GOT3 (cell line): ENCODE measurements at regions not wholly inside any gene's neighbourhood (a gene's known extent, or its start where the extent isn't known, plus 50 kb on each side); places are given as distances from the start of the nearest gene placed in this dataset.

Experiments used
- DNase-seq: peaks from one replicate; lab custom pipeline; 2025; ENCODE audit warnings: mixed read lengths; lab: John Stamatoyannopoulos, UW

DNA sequence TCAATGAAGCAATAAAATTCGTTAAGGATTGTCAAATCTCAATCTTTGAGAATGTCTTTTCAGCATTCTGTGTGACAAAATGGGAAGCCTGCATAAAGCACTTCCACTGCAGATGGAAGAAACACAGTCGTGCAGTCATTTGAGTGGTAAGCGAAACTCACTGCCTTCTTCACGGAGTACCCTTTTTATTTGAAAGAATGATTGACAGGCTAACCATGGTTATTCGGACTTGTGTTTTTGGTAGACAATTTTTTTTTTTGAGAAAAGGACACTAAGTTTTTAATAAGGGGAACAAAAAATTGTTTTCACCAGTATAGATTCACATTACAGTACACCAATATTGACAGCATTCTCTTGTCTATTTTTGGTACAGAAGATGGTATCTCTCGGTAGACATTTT, 86.9 kb upstream of the MSX1 start:
- DNase-seq, result no peak

DNA sequence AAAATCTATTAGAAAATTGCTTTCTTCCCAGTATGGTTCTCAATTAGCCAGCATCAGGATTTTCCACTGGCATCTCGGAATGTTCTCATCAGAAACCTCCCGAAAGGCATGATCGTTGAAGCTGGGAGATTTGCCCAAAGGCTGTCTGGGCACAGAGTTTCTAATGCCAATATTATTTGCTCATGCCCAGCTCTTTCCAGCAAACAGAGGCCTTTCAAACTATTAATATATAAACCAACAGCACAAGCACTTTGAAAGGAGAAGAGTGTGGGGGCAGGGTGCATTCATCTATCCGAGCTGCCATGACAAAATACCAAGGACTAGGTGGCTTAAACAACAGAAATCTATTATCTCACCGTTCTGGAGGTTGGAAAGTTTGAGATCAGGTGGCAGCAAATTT, 88.3 kb upstream of the MSX1 start:
- no peak for DNase-seq

DNA sequence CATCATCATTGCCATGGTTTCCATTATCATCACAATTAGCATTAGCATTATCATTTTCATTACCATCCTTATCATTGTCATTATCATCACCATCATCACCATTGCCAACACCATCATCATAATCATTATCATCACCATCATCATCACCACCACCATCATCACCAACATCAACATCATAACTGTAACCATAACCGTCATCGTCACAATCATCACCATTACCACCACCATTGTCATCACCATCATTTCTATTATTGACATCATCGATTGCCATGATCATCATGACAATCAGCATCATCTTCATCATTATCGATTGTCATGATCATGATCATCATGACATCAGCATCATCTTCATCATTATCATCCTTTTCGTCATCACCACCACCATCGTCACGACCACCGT, 88.9 kb upstream of the MSX1 start:
- no peak for DNase-seq

DNA sequence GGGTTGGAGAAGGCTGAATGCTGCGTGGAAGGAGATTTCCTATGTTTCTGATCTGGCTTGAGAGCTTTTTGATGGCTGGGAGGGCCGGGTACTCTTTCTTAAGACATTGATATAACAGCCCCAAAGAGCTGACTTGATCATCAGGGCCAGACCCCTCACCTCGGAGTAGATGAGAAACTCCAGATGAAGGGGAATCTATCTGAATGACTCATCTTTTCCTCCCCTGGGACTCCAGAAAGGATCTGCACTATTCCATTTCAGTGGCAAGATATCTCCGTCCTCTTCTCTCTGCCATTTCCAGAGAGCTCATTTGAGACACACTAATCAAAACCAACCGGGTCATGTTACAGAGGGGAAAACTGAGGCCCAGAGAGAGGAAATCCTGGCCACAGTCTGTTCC, 92.9 kb upstream of the MSX1 start:
- DNase-seq, result no peak

DNA sequence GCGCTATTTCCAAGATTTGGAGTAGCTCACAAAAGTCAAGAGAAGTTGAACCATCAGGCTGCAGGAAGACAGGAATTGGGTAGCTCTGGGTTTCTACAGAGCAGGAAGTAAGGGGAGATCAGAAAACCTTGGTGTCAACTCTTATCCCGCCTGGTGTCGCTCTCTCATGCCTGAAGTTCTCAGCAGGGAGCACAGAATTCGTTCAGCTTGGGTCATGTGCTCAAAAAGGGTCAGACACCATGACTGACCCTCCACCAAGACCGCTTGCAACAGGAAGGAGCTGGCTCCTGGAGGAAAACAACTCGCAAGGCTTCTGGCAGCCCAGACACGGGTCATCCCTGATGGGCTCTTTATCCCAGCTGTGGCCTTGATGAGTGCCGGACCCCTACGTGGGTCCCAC, 93.7 kb upstream of the MSX1 start:
- DNase-seq, result no peak

- DNase-seq, result no peak
Measured at GRCh38 chr4:4764558-4764905, 94.9 kb upstream of the MSX1 start.

DNA sequence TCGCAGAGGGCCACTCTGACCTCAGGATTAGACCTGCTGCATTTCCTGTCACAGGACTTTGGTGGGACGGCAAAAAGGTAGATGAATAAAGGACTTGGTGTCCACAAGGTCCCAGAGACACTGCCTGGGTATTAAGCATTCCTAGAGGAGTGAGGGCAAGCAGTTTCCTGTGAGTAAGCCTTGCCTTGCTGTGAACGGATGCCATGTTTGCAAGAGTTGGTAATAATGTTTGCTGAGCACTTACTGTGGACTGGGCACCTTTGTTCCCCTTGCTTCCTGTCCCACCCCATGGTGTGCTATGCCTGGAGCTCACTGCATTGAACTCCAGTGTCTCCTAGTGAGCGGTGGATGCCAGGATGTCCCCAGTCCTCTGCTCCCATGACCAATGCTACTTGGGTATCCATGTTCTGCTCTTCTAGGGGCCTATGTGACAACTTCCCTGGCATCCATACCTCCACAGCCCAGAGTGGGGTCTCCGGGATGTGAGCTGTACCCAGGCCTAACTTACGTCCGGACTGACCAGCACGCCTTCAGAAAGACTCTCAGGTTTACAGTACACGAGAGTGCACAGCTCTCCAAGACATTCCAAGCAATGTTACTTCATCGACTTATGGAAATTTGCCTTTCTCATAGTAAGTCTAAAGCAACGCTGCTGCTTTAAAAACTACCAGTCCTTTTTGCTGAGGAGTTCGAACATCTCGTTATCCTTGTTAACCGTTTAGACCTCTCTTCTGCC, 95.5 kb upstream of the MSX1 start:
- no peak for DNase-seq

DNA sequence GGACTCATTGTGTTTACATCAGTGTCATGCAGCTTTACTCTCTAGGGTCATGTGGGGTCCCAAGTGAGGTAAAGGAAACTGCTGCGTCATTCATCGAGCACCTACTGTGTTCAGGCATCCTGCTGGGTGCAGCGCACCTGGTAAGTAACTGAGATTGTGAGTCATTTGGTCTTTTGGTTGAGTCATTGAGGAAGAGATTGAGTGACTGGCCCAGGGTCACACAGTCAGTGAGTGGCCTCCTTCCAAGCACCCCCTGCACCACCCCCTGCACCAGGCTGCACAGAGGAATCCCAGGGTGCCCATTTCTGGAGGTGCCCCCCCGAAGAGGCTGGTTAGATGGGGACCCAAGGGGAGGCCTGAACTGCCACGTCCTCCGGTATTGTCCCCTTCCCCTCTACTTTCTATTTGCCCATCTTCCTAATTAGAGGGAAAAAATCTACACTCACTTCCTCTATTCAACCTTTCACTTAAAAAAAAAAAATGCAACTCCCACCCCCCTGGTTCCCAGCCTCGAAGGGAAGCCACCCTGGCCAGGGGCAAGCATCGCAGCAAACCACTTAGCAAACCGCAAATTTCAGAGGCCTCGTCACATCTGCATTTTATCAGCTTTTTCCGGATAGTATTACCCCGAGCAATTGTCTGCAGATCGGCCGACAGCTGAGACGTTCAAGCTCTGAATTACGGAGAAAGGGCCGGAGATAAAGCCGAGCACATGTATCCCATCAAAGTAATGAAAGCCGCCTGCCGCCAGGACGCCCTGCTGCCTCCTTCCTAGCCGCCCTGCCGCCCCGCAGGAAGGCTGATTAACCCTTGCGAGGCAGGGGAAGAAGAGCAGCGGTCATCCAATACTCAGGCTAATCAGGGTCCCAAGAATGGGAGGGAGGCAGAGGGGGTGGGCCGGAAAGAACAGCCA, 96.3 kb upstream of the MSX1 start:
- no peak for DNase-seq

DNA sequence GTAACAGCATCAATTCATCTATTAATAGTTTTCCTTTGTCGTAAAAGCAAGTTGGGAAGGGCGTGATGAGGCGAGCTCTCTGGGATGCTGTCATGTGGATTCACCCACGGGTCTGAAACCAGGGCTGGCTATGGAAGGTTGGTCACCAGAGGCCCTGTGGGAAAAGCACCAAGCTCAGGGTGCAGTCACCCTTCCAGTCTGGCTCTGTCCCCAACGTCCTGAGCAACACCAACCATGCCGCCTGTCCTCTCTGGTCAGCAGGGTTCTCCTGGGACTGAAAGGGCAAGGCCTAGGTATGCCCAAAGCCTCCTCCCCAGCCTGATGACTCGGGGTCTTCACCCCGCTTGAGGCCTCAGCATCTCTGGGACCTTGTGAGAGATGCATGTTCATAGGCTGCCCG, 97.2 kb upstream of the MSX1 start:
- DNase-seq, result no peak

- DNase-seq, result no peak
Measured at GRCh38 chr4:4761128-4761982, 98.1 kb upstream of the MSX1 start.

- DNase-seq, result no peak
Measured at GRCh38 chr4:4759883-4760282, 99.6 kb upstream of the MSX1 start.

GRCh38 chr4:4759232-4759631, 100.2 kb upstream of the MSX1 start:
- no peak for DNase-seq

DNA sequence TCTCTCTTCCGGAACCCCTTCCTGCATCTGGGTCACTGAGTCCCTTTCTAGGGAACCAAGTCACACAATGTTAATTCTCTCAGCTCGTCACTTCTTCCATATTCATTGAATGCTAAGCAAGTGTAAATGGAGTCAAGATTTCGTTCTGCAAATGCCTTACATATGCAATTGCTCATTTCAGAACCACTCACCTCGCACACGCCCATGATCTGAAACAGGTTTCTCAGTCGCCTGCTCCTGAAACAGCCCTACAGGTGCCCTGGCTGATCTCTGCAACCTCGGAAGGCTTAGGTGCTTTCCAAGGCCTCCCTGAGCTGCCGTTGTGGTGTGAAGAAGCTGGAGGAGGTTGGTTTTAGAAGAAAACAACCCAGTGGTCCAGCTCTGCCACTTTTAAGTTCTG, 100.8 kb upstream of the MSX1 start:
- no peak for DNase-seq

GRCh38 chr4:4755306-4755705, 104.2 kb upstream of the MSX1 start:
- no peak for DNase-seq

DNA sequence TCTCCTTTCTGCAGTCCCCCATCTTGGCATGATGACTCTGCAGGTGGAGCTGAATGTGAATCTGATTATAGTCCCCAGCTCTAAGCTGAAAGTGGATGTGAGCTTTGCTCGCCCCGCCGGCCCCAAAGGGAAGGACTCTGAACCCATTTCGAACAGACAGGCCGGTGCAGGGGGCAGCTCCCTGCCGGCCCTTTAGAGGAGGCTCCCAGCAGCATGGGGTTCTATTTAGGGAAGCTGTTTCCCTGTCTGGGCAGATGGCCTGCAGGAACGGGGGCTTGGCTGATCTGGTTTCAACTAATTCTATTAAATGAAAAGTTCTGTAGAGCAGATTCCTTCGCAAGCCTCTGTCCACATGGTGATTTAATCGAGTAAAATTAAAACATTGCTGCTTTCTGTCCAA, 104.8 kb upstream of the MSX1 start:
- no peak for DNase-seq

DNA sequence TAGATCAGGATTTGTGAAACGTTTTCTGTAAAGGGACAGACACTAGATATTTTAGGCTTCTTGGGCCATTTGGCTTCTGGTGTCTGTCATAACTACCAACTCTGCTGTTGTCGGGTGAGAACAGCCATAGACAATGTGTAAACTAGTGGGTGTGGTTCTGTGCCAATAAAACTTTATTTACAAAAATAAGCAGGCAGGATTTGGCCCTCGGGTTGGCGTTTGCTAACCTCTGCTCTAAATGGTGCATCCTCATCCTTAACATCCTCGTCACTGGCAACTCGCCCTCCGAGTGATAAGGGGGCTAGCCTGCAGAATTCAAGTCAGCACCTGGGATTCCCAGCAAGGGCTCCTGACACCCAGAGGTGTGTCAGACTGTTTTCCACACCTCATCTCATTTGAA, 105.8 kb upstream of the MSX1 start:
- no peak for DNase-seq

- DNase-seq, result no peak
Measured at GRCh38 chr4:4752576-4753401, 106.7 kb upstream of the MSX1 start.

DNA sequence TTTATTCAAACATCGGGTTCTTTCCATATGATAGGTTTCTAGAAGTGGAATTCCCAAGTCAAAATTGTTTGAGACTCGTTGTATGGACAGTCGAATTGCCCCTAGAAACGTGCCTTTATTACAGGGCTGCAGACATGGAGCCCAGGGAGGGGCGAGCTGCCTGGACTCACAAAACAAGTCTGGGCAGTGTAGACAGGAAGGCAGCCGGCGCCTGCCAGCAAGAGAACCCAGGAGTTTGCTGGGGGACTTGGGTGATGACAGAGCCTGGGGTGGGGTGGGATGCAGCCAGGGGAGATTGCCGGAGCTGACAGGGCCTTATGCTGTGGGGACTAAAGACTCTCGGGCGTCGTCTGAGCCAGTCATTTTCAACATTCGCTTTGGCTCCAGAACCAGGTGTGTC, 107.4 kb upstream of the MSX1 start:
- DNase-seq, result no peak

DNA sequence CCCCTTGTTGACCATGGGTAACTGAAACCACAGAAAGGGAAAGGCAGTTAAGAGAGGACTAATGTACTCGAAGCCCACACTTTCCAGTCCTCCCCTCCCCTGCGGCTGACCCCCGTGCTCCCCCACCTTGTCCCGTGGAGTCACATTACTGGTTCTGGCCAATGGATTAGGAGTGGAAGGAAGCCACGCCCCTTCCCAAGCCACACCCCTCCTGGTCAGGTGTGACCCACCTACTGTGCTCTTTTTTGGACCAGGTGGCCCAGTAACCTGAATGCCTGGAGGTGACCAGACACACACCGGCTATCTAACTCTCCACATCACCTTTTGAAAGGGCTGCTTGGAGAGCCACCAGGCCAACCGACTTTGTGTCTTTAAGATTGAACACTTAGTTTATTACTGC, 109.3 kb upstream of the MSX1 start:
- no peak for DNase-seq

DNA sequence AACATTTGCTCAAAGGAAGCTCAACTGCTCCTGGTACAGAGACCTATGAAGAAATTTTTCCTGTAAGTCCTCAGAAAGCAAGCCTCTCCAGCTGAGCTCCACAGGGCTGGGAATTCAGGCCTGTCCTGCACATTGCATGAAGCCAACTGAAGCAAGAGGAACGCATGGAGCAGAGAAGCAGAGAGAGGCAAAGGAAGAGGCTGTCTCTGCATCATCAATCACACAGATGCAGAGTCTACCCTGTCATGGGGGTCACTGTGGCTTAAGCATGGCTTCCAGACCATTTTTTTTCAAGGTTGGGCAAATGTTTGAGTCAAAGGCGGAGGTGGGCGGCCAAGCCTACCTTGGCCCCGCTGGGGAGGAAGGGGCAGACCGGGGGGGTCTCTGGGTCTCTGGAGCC, 110.3 kb upstream of the MSX1 start:
- DNase-seq, result no peak

DNA sequence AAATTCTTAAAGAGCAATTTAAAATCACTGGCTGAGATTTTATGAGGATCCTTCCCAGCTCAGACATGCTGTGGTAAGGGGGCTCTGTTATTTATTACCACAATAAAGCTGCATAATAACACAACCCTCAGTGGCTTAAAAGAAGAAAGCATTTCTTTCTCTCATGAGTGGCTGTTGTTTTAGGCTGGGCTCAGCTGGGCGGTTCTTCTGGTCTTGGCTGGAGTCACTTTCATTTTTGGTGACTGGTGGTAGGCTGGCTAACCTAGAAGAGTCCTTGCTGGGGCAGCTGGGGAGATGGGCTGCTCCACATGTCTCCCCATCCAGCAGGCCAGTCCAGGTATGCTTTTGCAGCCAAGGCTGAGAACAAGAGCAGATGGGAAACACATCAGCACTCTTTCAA, 113.0 kb upstream of the MSX1 start:
- DNase-seq, result no peak

- no peak for DNase-seq
Measured at GRCh38 chr4:4740071-4740470, 119.4 kb upstream of the MSX1 start.
